BJ (cell line): ENCODE measurements at regions not wholly inside any gene's neighbourhood (a gene's known extent, or its start where the extent isn't known, plus 50 kb on each side); places are given as distances from the start of the nearest gene placed in this dataset.

Source experiments
- CTCF ChIA-PET: fragments of 350-600 bp; formaldehyde crosslinking; extraction: SDS; loops from one replicate; lab custom pipeline; 2021; ENCODE audit warnings: antibody characterized with exemption, inconsistent platforms; lab: Yijun Ruan, JAX
- POLR2A ChIA-PET: fragments of 300-600 bp; sonication (Branson Sonifier 250); formaldehyde crosslinking; extraction: SDS; loops from one replicate; lab custom pipeline; 2021; ENCODE audit warnings: antibody characterized with exemption; lab: Charles Lee
- DNase-seq: peaks from one replicate; pipeline ENCODE4 v3.0.0-alpha.2; 2011; ENCODE audit warnings: low read depth
- H3K27me3 ChIP-seq: 2 replicates; pipeline ENCODE4 v1.6.0; 2011; ENCODE audit warnings: low read length; ENCODE audit not compliant: control insufficient read depth, insufficient read depth
- H3K36me3 ChIP-seq: 2 replicates; pipeline ENCODE4 v1.5.1; 2011; ENCODE audit warnings: low read length; ENCODE audit not compliant: control insufficient read depth, insufficient read depth
- H3K4me3 ChIP-seq: 2 replicates; pipeline ENCODE4 v1.5.1; 2011; ENCODE audit warnings: low read depth, mild to moderate bottlenecking, control low read depth, low read length
- CTCF ChIP-seq: IDR thresholded peaks from 2 replicates; pipeline ENCODE4 v1.5.1; 2011; ENCODE audit warnings: low read depth, mild to moderate bottlenecking, control low read depth, inconsistent platforms, low read length, moderate library complexity; ENCODE audit not compliant: insufficient read depth

- no peak for TF ChIP-seq CTCF
- H3K36me3 ChIP-seq, result no peaks in the 10 kb centered on the region
- H3K27me3 ChIP-seq, result no peaks in the 10 kb centered on the region; the same call in 1 of the 2 replicates
- ChIA-PET CTCF (interaction anchor here (0.8 kb wide), 1 partner anchor 125 kb away, joined by 3 read pairs; no protein-coding TSS in a partner anchor), POLR2A (no interaction called here)
- no peak overlapping the region for H3K4me3 ChIP-seq
- no peak for DNase-seq
Observed at GRCh38 chr13:99144306-99144705, 56.3 kb upstream of the UBAC2 start.

GRCh38 chr13:99145461-99145860, 55.2 kb upstream of the UBAC2 start:
- TF ChIP-seq CTCF, result no peak
- CTCF ChIA-PET, result interaction anchor here (1.5 kb wide), 1 partner anchor 31 kb away, joined by 4 read pairs; no protein-coding TSS in a partner anchor
- H3K36me3 ChIP-seq, result no peaks in the 10 kb centered on the region
- no peaks in the 10 kb centered on the region; the same call in 1 of the 2 replicates for H3K27me3 ChIP-seq
- H3K4me3 ChIP-seq, result no peak overlapping the region
- POLR2A ChIA-PET, result no interaction called here
- no peak for DNase-seq

- Histone ChIP-seq H3K27me3 (no peaks in the 10 kb centered on the region), H3K36me3 (no peaks in the 10 kb centered on the region), H3K4me3 (no peak overlapping the region)
- TF ChIP-seq CTCF, result no peak
- ChIA-PET POLR2A (no interaction called here), CTCF (interaction anchor here (1.0 kb wide), 1 partner anchor 10 kb away, joined by 3 read pairs; no protein-coding TSS in a partner anchor)
- DNase-seq, result peak; percentile 89
Observed at GRCh38 chr13:99150575-99151361, 49.9 kb upstream of the UBAC2 start.
